NT2/D1 (cell line): ENCODE measurements at regions not wholly inside any gene's neighbourhood (a gene's known extent, or its start where the extent isn't known, plus 50 kb on each side); places are given as distances from the start of the nearest gene placed in this dataset.

Experiments
- SUZ12 ChIP-seq: IDR thresholded peaks from 2 replicates; pipeline ENCODE4 v1.6.1; 2011; ENCODE audit not compliant: insufficient read length, insufficient read depth; ENCODE audit errors: extremely low read depth
- YY1 ChIP-seq: IDR thresholded peaks from 2 replicates; pipeline ENCODE4 v1.6.1; 2011; ENCODE audit not compliant: insufficient read length, insufficient read depth

- TF ChIP-seq SUZ12 (no peak), YY1 (no peak)
Observed at GRCh38 chr5:15183520-15183919, 311.9 kb upstream of the ANKH start.
